ENCODE measurements at regions not wholly inside any gene's neighbourhood (a gene's known extent, or its start where the extent isn't known, plus 50 kb on each side); places are given as distances from the start of the nearest gene placed in this dataset.

GRCh38 chr12:24554612-24555295 is 394.1 kb downstream of the BCAT1 start:
- no peak for DNase-seq

- DNase-seq, result no peak
Measured at GRCh38 chr12:24553259-24553658, 395.6 kb downstream of the BCAT1 start.

- DNase-seq, result no peak
Measured at GRCh38 chr12:24551163-24551786, 397.6 kb downstream of the BCAT1 start.

DNA sequence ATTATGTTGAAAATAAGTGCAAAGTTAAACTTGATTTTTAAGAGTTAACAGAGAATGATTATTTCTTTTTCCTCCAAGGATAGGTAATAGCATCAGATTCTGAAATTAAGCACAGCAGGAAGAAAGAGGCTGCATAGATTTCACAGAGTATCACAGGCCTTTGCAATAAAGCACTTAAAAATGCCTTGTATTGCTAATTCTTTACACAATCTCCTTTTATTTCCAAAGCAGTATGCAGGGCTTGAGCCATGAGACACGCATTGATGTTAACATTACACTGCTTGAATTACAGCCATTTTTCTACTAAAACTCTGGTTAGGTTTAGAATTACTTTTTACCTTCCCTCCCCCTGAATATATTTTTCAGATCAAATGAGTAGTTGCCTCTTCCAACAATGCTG is 398.3 kb downstream of the BCAT1 start:
- no peak for DNase-seq

DNA sequence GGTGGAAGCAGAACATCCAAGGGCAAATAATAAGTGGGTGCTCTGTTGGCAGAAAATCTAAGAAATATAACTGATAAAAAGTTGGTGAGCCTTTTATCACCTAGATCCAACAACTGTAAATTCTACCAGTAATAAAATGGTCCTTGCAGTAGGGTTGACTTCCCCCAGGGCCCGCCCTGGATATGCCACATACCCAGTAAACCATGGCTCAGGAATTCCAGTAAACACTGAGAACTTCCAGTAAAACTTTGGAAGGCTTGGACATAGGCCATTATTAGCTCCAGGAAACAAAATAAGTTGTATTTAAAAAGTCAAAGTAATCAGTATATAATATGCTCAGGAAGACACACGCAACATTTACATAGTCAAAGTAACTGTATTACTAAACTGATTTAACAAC is 402.2 kb downstream of the BCAT1 start:
- no peak for DNase-seq

GRCh38 chr12:24546084-24546483 is 402.8 kb downstream of the BCAT1 start:
- DNase-seq, result no peak

DNA sequence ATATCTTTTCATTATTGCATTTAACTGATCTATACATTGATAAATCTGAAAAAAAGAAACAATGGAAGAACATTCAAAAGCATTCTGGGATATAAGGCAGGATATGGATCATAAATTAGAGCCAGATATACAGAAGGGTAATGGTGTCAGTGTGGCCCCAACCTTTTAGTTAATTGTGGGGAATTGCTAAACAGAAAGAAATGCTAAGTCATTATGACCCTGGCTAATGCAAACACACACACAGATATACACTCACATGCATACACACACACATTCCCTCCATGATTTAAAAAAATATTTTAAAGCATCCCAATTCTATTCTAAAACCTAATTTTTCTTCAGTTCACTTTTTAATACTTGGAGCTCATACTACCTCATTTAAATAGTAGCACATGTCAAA is 404.5 kb downstream of the BCAT1 start:
- DNase-seq, result no peak

DNA sequence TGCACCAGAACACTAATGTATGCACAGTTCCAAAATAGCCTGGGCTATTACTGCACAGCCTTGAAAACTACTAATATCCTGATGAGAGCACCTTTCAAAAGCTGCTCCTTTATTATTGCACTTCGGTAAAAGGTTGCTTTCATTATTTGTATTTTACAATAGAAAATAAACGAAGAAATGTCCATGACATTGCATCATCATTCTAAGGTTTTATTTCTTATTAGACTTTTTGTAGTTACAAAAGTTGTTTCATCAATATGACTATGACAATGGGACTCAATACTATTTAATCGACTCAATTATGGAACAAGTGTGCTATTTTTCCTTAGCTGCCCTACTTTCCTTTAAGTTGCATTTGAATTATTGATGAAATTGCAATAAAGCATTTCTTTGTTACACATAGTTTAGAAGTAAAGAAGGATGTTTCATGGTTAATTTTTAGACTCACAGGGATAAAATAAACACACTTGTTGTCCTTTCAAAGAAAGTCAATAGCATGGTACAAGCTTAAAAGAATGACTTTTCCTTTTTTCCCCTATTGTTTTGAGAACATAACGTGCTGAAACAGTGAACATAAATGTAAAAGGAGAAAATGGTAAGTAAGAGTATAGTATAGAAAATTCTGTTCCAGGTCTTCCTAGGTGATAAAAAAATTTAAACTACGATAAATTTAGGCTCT is 407.6 kb downstream of the BCAT1 start:
- DNase-seq, result no peak

- no peak for DNase-seq
Measured at GRCh38 chr12:24539646-24540045, 409.3 kb downstream of the BCAT1 start.

DNA sequence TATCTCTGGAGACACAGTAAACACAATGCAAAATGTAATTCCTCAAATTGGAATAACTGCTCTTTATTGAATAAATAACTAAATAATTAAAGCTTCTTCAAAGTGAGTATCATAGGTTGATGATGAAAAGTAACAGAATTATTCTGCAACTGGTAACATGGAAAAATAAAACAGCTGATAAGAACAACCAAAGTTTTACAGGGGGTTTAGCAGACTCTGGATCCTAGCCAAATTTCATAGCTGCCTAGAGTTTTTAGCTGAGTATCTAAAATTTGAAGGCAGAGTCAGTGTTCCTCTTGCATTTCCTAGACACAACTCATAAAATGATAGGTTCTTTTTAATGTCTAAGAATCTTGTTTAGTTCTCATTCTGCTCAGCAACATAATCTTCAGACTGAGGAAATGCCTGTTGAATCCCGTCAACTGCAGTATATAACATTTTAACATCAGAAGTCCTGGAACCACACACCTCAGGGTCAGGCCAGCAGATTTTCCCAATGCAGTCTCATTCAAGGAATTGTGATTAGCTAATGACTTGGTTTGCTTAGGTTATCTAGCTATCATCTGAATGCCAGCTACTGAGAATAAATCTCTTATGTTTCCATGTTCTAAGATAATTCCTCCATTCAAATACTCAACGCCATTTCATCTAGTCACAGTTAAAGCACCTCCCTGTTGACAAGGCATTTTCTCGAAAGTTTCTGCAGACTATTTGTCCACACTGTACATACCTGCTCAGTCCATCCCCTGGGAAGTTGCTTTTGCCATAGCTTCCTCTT is 411.6 kb downstream of the BCAT1 start:
- DNase-seq, result no peak

- DNase-seq, result no peak
Measured at GRCh38 chr12:24535334-24536069, 413.4 kb downstream of the BCAT1 start.

- no peak for DNase-seq
Measured at GRCh38 chr12:24534622-24535021, 414.3 kb downstream of the BCAT1 start.

DNA sequence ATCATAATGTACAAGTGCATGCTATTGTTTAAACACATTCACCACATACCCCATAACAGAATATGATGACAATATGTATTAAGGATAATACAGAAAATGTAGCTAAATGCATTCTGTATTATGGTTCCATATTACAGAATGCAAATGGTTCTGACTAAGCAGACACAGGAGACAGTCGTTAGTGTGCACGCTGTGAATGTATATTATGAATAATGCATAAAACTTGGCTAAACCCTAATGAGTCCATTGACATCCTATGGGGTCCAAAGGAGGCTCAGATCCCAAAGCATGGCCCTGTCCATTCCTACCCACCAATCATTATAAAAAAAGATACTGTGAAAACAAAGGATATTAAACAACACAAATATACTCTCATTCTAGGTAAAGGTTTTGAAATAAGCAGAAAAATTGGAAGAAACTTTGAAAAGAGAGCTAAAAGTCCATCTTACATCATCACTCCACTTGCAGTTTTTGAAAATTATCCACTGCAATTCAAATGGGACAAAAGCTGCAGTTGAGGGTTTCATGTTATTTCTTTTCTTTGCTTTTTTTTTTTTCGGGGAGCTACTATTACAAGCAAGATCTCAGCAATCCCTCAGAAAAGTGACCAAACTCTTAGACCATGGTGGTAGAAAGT is 415.1 kb downstream of the BCAT1 start:
- no peak for DNase-seq

GRCh38 chr12:24530689-24531088 is 418.2 kb downstream of the BCAT1 start:
- DNase-seq, result no peak

- DNase-seq, result no peak
Measured at GRCh38 chr12:24527102-24527501, 421.8 kb downstream of the BCAT1 start.

DNA sequence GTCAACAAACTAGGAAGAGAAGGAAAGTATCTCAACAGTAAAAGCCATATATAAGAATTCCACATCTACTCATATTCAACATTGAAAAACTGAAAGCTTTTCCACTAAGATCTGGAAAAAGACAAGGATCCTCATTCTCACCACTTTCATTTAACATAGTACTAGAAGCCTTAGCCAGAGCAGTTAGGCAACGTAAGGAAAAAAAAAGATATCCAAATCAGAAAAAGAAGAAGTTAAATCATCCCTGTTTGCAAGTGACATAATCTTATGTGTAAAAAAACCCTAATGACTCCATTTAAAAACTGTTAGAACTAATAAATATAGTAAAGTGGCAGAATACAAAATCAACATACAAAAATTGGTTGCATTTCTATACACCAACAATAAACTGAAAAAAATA is 426.2 kb downstream of the BCAT1 start:
- DNase-seq, result no peak

DNA sequence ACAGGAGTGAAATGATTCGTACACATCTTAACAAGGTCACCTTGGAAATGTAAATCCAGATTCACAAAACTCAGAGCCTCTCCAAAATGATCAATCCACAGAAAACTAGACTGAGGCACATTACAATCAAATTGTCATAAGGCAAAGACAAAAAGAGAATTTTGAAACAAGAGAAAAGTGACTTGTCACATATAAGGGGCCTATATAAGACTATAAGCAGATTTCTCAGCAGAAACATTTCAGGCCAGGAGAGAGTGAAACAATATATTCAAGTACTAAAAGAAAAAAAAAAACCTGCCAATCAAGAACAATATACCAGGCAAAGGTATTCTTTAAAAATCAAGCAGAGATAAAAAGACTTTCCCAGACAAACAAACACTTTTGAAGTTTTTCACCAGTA is 429.1 kb downstream of the BCAT1 start:
- no peak for DNase-seq

GRCh38 chr12:24517000-24517399 is 431.9 kb downstream of the BCAT1 start:
- no peak for DNase-seq

DNA sequence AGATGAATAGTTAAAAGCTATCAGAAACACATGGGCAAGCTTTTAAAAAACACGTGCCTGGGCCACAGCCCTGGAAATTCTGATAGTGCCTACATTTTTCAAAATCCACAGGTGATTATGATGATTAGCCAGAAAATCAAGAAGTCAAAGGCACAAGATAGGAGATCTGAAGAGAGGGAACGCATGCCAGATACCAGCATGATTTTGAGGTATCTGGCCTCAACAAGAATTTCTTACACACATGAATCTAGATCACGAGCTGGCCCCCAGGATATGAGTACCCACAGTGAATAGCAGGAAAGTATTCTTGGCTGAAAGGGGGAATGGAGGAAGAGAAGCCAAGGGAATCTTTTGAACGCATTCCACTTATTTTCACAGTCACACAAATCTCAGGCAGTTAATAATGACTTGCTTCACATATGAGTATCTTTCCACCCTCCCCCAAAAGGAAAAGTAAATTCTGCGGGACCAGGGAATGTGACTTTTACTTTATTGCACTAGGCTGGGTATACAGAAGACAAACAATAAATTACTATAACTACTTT is 438.2 kb downstream of the BCAT1 start:
- no peak for DNase-seq

- no peak for DNase-seq
Measured at GRCh38 chr12:24507827-24508226, 441.1 kb downstream of the BCAT1 start.

GRCh38 chr12:24505366-24506015 is 443.4 kb downstream of the BCAT1 start:
- no peak for DNase-seq

Data from CD4-positive, alpha-beta T cell treated with Interleukin-21 for 1 hour (primary cell).